ENCODE measurements at regions not wholly inside any gene's neighbourhood (a gene's known extent, or its start where the extent isn't known, plus 50 kb on each side); places are given as distances from the start of the nearest gene placed in this dataset.

DNA sequence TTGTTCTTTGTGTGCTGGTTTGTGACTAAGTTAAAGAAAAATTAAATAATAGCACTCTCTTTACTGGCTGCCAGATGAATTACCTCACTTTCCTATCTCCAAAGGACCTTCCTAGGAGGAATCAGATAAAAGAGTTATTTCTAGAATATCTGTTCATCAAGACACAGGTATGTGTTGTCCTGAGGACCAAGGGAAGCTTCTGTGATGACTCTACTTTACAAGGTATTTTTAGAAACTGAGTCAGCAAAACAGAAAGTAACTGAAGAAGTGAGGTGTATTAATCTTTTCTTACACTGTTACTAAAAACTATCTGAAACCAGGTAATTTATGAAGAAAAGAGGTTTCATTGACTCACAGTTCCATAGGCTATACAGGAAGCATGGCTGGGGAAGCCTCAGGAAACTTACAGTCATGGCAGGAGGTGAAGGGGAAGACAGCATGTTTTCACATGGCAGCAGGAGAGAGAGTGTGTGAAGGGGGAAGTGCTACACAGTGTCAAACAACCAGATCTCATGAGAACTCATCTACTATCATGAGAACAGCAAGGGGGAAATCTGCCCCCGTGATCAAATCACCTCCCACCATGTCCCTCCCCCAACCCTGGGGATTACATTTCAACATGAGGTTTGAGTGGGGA is 189.2 kb upstream of the DMAC1 start:
- H3K79me2 ChIP-seq (replicated peaks; ENCODE audit: insufficient read depth, low read length): no peaks in the 10 kb centered on the region

GRCh38 chr9:7984692-7985091 is 185.1 kb upstream of the DMAC1 start:
- no peak overlapping the region for H3K9ac ChIP-seq (ENCODE audit: low read length)
- H3K79me2 ChIP-seq (replicated peaks; ENCODE audit: insufficient read depth, low read length): no peaks in the 10 kb centered on the region
- no peaks in the 10 kb centered on the region for H3F3A ChIP-seq (ENCODE audit: insufficient read depth, low read length, poor library complexity, severe bottlenecking)
- no peaks in the 10 kb centered on the region for H3K36me3 ChIP-seq (ENCODE audit: insufficient read depth, low read length)
- H4K20me1 ChIP-seq (ENCODE audit: insufficient read depth): no peaks in the 10 kb centered on the region
- H3K27ac ChIP-seq (ENCODE audit: low read length): no peak overlapping the region
- H3K4me2 ChIP-seq (ENCODE audit: low read length): no peak overlapping the region
- no peaks in the 10 kb centered on the region for H3K9me3 ChIP-seq (ENCODE audit: low read length)
- H2AFZ ChIP-seq (ENCODE audit: low read depth, low read length): no peak overlapping the region
- H3K9me2 ChIP-seq (ENCODE audit: insufficient read depth, low read length): no peaks in the 10 kb centered on the region
- no peak overlapping the region for H3K4me3 ChIP-seq (ENCODE audit: low read length)
- no peaks in the 10 kb centered on the region for H3K27me3 ChIP-seq (ENCODE audit: insufficient read depth, low read depth, low read length)
- TF ChIP-seq POLR2AphosphoS5 (IDR thresholded peaks at IDR 0.05): no peak
- no peak for TF ChIP-seq EP300 (conservative IDR thresholded peaks at IDR 0.05; ENCODE audit: poor library complexity, severe bottlenecking)
- no peak for TF ChIP-seq REST (IDR thresholded peaks at IDR 0.05; ENCODE audit: borderline replicate concordance)
- TF ChIP-seq SMC3 (conservative IDR thresholded peaks at IDR 0.05; ENCODE audit: poor library complexity): no peak
- TF ChIP-seq, protein P1, sequence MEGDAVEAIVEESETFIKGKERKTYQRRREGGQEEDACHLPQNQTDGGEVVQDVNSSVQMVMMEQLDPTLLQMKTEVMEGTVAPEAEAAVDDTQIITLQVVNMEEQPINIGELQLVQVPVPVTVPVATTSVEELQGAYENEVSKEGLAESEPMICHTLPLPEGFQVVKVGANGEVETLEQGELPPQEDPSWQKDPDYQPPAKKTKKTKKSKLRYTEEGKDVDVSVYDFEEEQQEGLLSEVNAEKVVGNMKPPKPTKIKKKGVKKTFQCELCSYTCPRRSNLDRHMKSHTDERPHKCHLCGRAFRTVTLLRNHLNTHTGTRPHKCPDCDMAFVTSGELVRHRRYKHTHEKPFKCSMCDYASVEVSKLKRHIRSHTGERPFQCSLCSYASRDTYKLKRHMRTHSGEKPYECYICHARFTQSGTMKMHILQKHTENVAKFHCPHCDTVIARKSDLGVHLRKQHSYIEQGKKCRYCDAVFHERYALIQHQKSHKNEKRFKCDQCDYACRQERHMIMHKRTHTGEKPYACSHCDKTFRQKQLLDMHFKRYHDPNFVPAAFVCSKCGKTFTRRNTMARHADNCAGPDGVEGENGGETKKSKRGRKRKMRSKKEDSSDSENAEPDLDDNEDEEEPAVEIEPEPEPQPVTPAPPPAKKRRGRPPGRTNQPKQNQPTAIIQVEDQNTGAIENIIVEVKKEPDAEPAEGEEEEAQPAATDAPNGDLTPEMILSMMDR (IDR thresholded peaks at IDR 0.05; ENCODE audit: poor library complexity, severe bottlenecking): no peak
- no peak for TF ChIP-seq EZH2 (IDR thresholded peaks at IDR 0.05; ENCODE audit: borderline replicate concordance, insufficient read depth, low read length, poor library complexity, severe bottlenecking)
- TF ChIP-seq TAF1 (IDR thresholded peaks at IDR 0.05; ENCODE audit: low read depth): no peak
- no peak for TF ChIP-seq RAD21 (conservative IDR thresholded peaks at IDR 0.05)

More for the DNA sequence above, 189.2 kb upstream of the DMAC1 start:
- H3F3A ChIP-seq (ENCODE audit: insufficient read depth, low read length, poor library complexity, severe bottlenecking): no peaks in the 10 kb centered on the region
- no peaks in the 10 kb centered on the region for H3K9me3 ChIP-seq (ENCODE audit: low read length)
- H3K36me3 ChIP-seq (ENCODE audit: insufficient read depth, low read length): no peaks in the 10 kb centered on the region
- TF ChIP-seq REST (IDR thresholded peaks at IDR 0.05; ENCODE audit: borderline replicate concordance): no peak
- TF ChIP-seq, protein P1 (IDR thresholded peaks at IDR 0.05; ENCODE audit: poor library complexity, severe bottlenecking): no peak
- no peak for TF ChIP-seq MXI1 (conservative IDR thresholded peaks at IDR 0.05; ENCODE audit: poor library complexity, severe bottlenecking)
- no peak for TF ChIP-seq SMC3 (conservative IDR thresholded peaks at IDR 0.05; ENCODE audit: poor library complexity)
- no peak for TF ChIP-seq EZH2 (IDR thresholded peaks at IDR 0.05; ENCODE audit: borderline replicate concordance, insufficient read depth, low read length, poor library complexity, severe bottlenecking)
- no peak for TF ChIP-seq RAD21 (conservative IDR thresholded peaks at IDR 0.05)
- TF ChIP-seq EP300 (conservative IDR thresholded peaks at IDR 0.05; ENCODE audit: poor library complexity, severe bottlenecking): no peak
- no peak for TF ChIP-seq TAF1 (IDR thresholded peaks at IDR 0.05; ENCODE audit: low read depth)
- TF ChIP-seq POLR2AphosphoS5 (IDR thresholded peaks at IDR 0.05): no peak
- no peaks in the 10 kb centered on the region for H4K20me1 ChIP-seq (ENCODE audit: insufficient read depth)
- H3K27me3 ChIP-seq (ENCODE audit: insufficient read depth, low read depth, low read length): no peaks in the 10 kb centered on the region
- no peak overlapping the region for H2AFZ ChIP-seq (ENCODE audit: low read depth, low read length)
- no peak overlapping the region for H3K4me3 ChIP-seq (ENCODE audit: low read length)
- no peak overlapping the region for H3K27ac ChIP-seq (ENCODE audit: low read length)
- H3K4me2 ChIP-seq (ENCODE audit: low read length): no peak overlapping the region
- H3K9ac ChIP-seq (ENCODE audit: low read length): no peak overlapping the region
- H3K9me2 ChIP-seq (ENCODE audit: insufficient read depth, low read length): no peaks in the 10 kb centered on the region
